NCI-H82 (cell line): ENCODE measurements at regions not wholly inside any gene's neighbourhood (a gene's known extent, or its start where the extent isn't known, plus 50 kb on each side); places are given as distances from the start of the nearest gene placed in this dataset.
"Not testable (repeated sequence)": the region's sequence is repeated elsewhere in the genome, so short reads cannot be mapped to it uniquely, and the experiment has no call there.

Experiments
- DNase-seq: peaks from one replicate; lab custom pipeline; 2025; lab: John Stamatoyannopoulos, UW

GRCh38 chr14:83298016-83298415, 1764.4 kb upstream of the SEL1L start:
- not testable (repeated sequence) for DNase-seq

- peak; percentile 65 for DNase-seq
These were observed 1766.9 kb upstream of the SEL1L start for GRCh38 chr14:83300476-83301064.

- DNase-seq = no peak
These were observed 1768.1 kb upstream of the SEL1L start for GRCh38 chr14:83301791-83302190.

GRCh38 chr14:83309211-83309610, 1775.6 kb upstream of the SEL1L start:
- DNase-seq = no peak

- no peak for DNase-seq
These were observed 1776.2 kb upstream of the SEL1L start for GRCh38 chr14:83309833-83310232.

- no peak for DNase-seq
These were observed 1778.9 kb upstream of the SEL1L start for GRCh38 chr14:83312511-83312910.

GRCh38 chr14:83314764-83315163, 1781.1 kb upstream of the SEL1L start:
- no peak for DNase-seq

- DNase-seq = no peak
These were observed 1782.7 kb upstream of the SEL1L start for GRCh38 chr14:83316356-83316755.

GRCh38 chr14:83320837-83321236, 1787.2 kb upstream of the SEL1L start:
- no peak for DNase-seq

- DNase-seq = no peak
These were observed 1797.9 kb upstream of the SEL1L start for GRCh38 chr14:83331513-83331912.

- no peak for DNase-seq
These were observed 1808.9 kb upstream of the SEL1L start for GRCh38 chr14:83342590-83342989.

- DNase-seq = no peak
These were observed 1814.2 kb upstream of the SEL1L start for GRCh38 chr14:83347874-83348273.

- no peak for DNase-seq
These were observed 1822.0 kb upstream of the SEL1L start for GRCh38 chr14:83355609-83356008.

- no peak for DNase-seq
These were observed 1822.4 kb upstream of the SEL1L start for GRCh38 chr14:83356080-83356479.

- no peak for DNase-seq
These were observed 1838.6 kb upstream of the SEL1L start for GRCh38 chr14:83372271-83372670.

GRCh38 chr14:83379436-83379835, 1845.8 kb upstream of the SEL1L start:
- no peak for DNase-seq

- no peak for DNase-seq
These were observed 1850.6 kb upstream of the SEL1L start for GRCh38 chr14:83384253-83384652.

GRCh38 chr14:83395321-83395720, 1861.7 kb upstream of the SEL1L start:
- no peak for DNase-seq

- DNase-seq = peak; percentile 79
These were observed 1882.8 kb upstream of the SEL1L start for GRCh38 chr14:83416476-83416875.

- no peak for DNase-seq
These were observed 1885.8 kb upstream of the SEL1L start for GRCh38 chr14:83419420-83419819.

GRCh38 chr14:83421711-83422110, 1888.1 kb upstream of the SEL1L start:
- peak; percentile 66 for DNase-seq

GRCh38 chr14:83425138-83425537, 1891.5 kb upstream of the SEL1L start:
- DNase-seq = no peak

- no peak for DNase-seq
These were observed 1892.1 kb upstream of the SEL1L start for GRCh38 chr14:83425706-83426105.

GRCh38 chr14:83433618-83434017, 1900.0 kb upstream of the SEL1L start:
- DNase-seq = no peak

GRCh38 chr14:83441801-83442200, 1908.1 kb upstream of the SEL1L start:
- peak; percentile 3 for DNase-seq
